HCT116 (cell line): ENCODE measurements at regions not wholly inside any gene's neighbourhood (a gene's known extent, or its start where the extent isn't known, plus 50 kb on each side); places are given as distances from the start of the nearest gene placed in this dataset.

Experiments
- ATAC-seq: fragments of 200-7000 bp; cut with Tn5 transposase; 2 replicates; pipeline ENCODE4 v1.9.1; 2020; ENCODE audit warnings: mild to moderate bottlenecking, moderate library complexity
- BruUV-seq: library from RNA; stranded (reverse); fragments of 400-500 nt; replicated peaks from 2 replicates; lab custom pipeline; 2021; lab: Mats Ljungman, UMichigan
- CTCF ChIA-PET: fragments of 300-600 bp; sonication (Branson Sonifier 250); formaldehyde crosslinking; loops from one replicate; lab custom pipeline; 2021; ENCODE audit warnings: antibody characterized with exemption; lab: Charles Lee
- POLR2A ChIA-PET: fragments of 300-600, 350-600 bp; sonication (Branson Sonifier 250); formaldehyde crosslinking; loops from one replicate; lab custom pipeline; 2021; ENCODE audit warnings: antibody characterized with exemption; lab: Charles Lee
- RAD21 ChIA-PET, 2 experiments: fragments of 300-600 bp; sonication (Branson Sonifier 250); formaldehyde crosslinking; loops; one replicate each; lab custom pipeline; 2023; ENCODE audit warnings: low total read pairs in 2 of 2; ENCODE audit not compliant: uncharacterized antibody in 2 of 2, unreplicated experiment in 2 of 2, low non-redundant PET in 1 of 2; lab: Charles Lee
- DNase-seq: peaks from one replicate; pipeline ENCODE4 v3.0.0-alpha.2; 2010; ENCODE audit warnings: low read depth, low spot score
- H2AFZ ChIP-seq: fragments of 200-600 bp; shearing (Covaris generic), sonication (generic); 2 replicates; pipeline ENCODE4 v1.6.1; 2017; ENCODE audit warnings: low read depth, mixed run types, mixed read lengths, antibody characterized with exemption, low read length; ENCODE audit not compliant: poor library complexity, severe bottlenecking
- H3K27ac ChIP-seq: 2 replicates; pipeline ENCODE4 v1.5.1; 2012; ENCODE audit warnings: low read depth, low read length
- H3K27me3 ChIP-seq: fragments of 200-600 bp; sonication (generic); 2 replicates; pipeline ENCODE4 v1.6.1; 2016; ENCODE audit warnings: mixed run types, low read length, mixed read lengths; ENCODE audit not compliant: insufficient read depth
- H3K36me3 ChIP-seq, 2 experiments: fragments of 200-500 bp in 1 of 2; fragments of 200-600 bp in 1 of 2; sonication (Bioruptor generic) in 1 of 2; sonication (generic) in 1 of 2; 2 replicates each; pipeline versions ENCODE4 v1.5.1 to v1.6.1; 2014 to 2016; ENCODE audit warnings: low read length in 2 of 2, inconsistent platforms in 1 of 2, mixed read lengths in 1 of 2, mixed run types in 1 of 2; ENCODE audit not compliant: insufficient read depth in 2 of 2, control insufficient read depth in 1 of 2
- H3K4me1 ChIP-seq, 2 experiments: fragments of 200-600 bp in 1 of 2; sonication (generic) in 1 of 2; 2 replicates each; pipeline versions ENCODE4 v1.5.1 to v1.6.1; 2012 to 2017; ENCODE audit warnings: low read length in 2 of 2, inconsistent platforms in 1 of 2, mild to moderate bottlenecking in 1 of 2, mixed read lengths in 1 of 2, mixed run types in 1 of 2, moderate library complexity in 1 of 2; ENCODE audit not compliant: insufficient read depth in 2 of 2, control insufficient read depth in 1 of 2
- H3K4me2 ChIP-seq: fragments of 200-600 bp; sonication (generic); 2 replicates; pipeline ENCODE4 v1.6.1; 2017; ENCODE audit warnings: mixed run types, low read length, mixed read lengths
- H3K4me3 ChIP-seq, 2 experiments: fragments of 200-600 bp in 1 of 2; sonication (generic) in 1 of 2; replicated peaks in 1 of 2; 2 replicates each; pipeline ENCODE4 v1.5.1; 2011 to 2016; ENCODE audit warnings: low read length in 2 of 2, control low read depth in 1 of 2, low read depth in 1 of 2, mild to moderate bottlenecking in 1 of 2, mixed read lengths in 1 of 2, mixed run types in 1 of 2
- H3K79me2 ChIP-seq: fragments of 200-600 bp; sonication (generic); 2 replicates; pipeline ENCODE4 v1.6.1; 2017; ENCODE audit warnings: mild to moderate bottlenecking, mixed run types, low read length, moderate library complexity, mixed read lengths; ENCODE audit not compliant: insufficient read depth
- H3K9ac ChIP-seq: fragments of 200-600 bp; sonication (generic); 2 replicates; pipeline ENCODE4 v1.6.1; 2016; ENCODE audit warnings: low read length, mixed read lengths
- H3K9me2 ChIP-seq: fragments of 200-600 bp; sonication (generic), shearing (Covaris generic); 2 replicates; pipeline ENCODE4 v1.6.1; 2017; ENCODE audit warnings: mixed run types, mild to moderate bottlenecking, moderate library complexity; ENCODE audit not compliant: insufficient read depth
- H3K9me3 ChIP-seq, 2 experiments: fragments of 200-500 bp in 1 of 2; fragments of 200-600 bp in 1 of 2; sonication (Bioruptor generic) in 1 of 2; sonication (generic) in 1 of 2; 2 replicates each; pipeline ENCODE4 v1.6.1; 2014 to 2017; ENCODE audit warnings: low read length in 2 of 2, mixed read lengths in 2 of 2, inconsistent platforms in 1 of 2, low read depth in 1 of 2, mild to moderate bottlenecking in 1 of 2, mixed run types in 1 of 2, moderate library complexity in 1 of 2; ENCODE audit not compliant: control insufficient read depth in 1 of 2, insufficient read depth in 1 of 2
- H4K20me1 ChIP-seq: fragments of 200-600 bp; sonication (generic), shearing (Covaris generic); 2 replicates; pipeline ENCODE4 v1.6.1; 2017; ENCODE audit warnings: mixed run types, mild to moderate bottlenecking, moderate library complexity; ENCODE audit not compliant: insufficient read depth
- CBX3 ChIP-seq: IDR thresholded peaks from 2 replicates; pipeline ENCODE4 v1.6.1; 2012; ENCODE audit warnings: low read depth
- CEBPB ChIP-seq: IDR thresholded peaks from 2 replicates; pipeline ENCODE4 v1.6.1; 2012; ENCODE audit warnings: low read depth
- CTCF ChIP-seq, 3 experiments: fragments of 200-600 bp in 1 of 3; sonication (generic) in 1 of 3; IDR thresholded peaks in 2 of 3; conservative IDR thresholded peaks in 1 of 3; 2 replicates each; pipeline ENCODE4 v1.5.1; 2012 to 2017; ENCODE audit warnings: low read depth in 2 of 3, low read length in 2 of 3, antibody characterized with exemption in 1 of 3, borderline replicate concordance in 1 of 3, control low read depth in 1 of 3, mild to moderate bottlenecking in 1 of 3, mixed read lengths in 1 of 3, mixed run types in 1 of 3, moderate library complexity in 1 of 3; ENCODE audit not compliant: insufficient read depth in 1 of 3
- EGR1 ChIP-seq: IDR thresholded peaks from 2 replicates; pipeline ENCODE4 v1.6.1; 2012; ENCODE audit warnings: low read depth
- POLR2A ChIP-seq: IDR thresholded peaks from 2 replicates; pipeline ENCODE4 v1.7.0; 2011; ENCODE audit warnings: borderline replicate concordance; ENCODE audit not compliant: insufficient read depth, insufficient read length; ENCODE audit errors: extremely low read depth
- POLR2AphosphoS5 ChIP-seq: IDR thresholded peaks from 2 replicates; pipeline ENCODE4 v1.6.1; 2011; ENCODE audit warnings: mild to moderate bottlenecking, low read depth, low read length, moderate library complexity
- SP1 ChIP-seq: IDR thresholded peaks from 2 replicates; pipeline ENCODE4 v1.6.1; 2012; ENCODE audit warnings: low read depth
- SRF ChIP-seq: IDR thresholded peaks from 2 replicates; pipeline ENCODE4 v1.6.1; 2012; ENCODE audit warnings: low read depth
- ZBTB33 ChIP-seq: IDR thresholded peaks from 2 replicates; pipeline ENCODE4 v1.6.1; 2011; ENCODE audit warnings: mild to moderate bottlenecking, low read length, moderate library complexity; ENCODE audit not compliant: insufficient replicate concordance; ENCODE audit errors: extremely low read depth
- ZFX ChIP-seq: fragments of 450-650 bp; IDR thresholded peaks from 2 replicates; pipeline ENCODE4 v1.6.1; 2017
- ZNF274 ChIP-seq: fragments of 200-500 bp; sonication (Bioruptor generic); IDR thresholded peaks from 2 replicates; pipeline ENCODE4 v1.6.1; 2014; ENCODE audit warnings: mild to moderate bottlenecking, low read depth, low read length, inconsistent platforms
- intact Hi-C: fragments of 100-400 bp; cut with micrococcal nuclease; formaldehyde crosslinking; loops from 2 replicates; pipeline ENCODE4 v1.10.0; 2022

DNA sequence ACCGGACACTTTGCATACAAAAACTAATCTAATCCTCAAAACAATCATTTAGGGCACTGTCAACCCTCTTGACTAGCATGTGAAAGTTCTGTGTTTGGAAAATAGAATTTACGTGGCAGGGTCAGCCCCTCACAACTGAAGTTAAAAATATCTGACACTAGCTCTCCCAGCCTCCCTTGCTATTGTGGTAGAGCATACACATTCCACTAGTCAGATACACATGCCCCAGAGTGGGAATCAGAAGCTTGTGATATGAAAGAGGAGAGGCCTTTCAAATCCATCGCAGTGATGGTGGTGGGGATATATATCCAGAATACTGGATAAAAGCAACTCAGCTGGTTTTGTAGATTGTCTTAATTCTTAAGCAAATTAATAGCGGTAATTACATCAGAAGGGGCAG lies 205.7 kb upstream of the IL15 start:
- no peaks in the 10 kb centered on the region for H3K9me3 ChIP-seq
- H3K4me1 ChIP-seq, result no peaks in the 10 kb centered on the region
- no peak overlapping the region for H2AFZ ChIP-seq
- H3K4me3 ChIP-seq, result no peak overlapping the region
- ChIA-PET RAD21 (no interaction called here), CTCF (no interaction called here), POLR2A (no interaction called here)
- H3K9ac ChIP-seq, result no peak overlapping the region
- H3K4me2 ChIP-seq, result no peak overlapping the region
- no peaks in the 10 kb centered on the region for H3K36me3 ChIP-seq
- no peaks in the 10 kb centered on the region for H4K20me1 ChIP-seq
- no peak overlapping the region for H3K27ac ChIP-seq
- ATAC-seq (no peak), DNase-seq (no peak)
- intact Hi-C loops, result no loop called here
- no peaks in the 10 kb centered on the region for H3K79me2 ChIP-seq
- TF ChIP-seq ZBTB33 (no peak), POLR2A (no peak), SRF (no peak), CBX3 (no peak), ZFX (no peak), EGR1 (no peak), CTCF (IDR thresholded peaks at IDR 0.05 in 2 of 3, conservative IDR thresholded peaks at IDR 0.05 in 1 of 3; ENCODE audit: borderline replicate concordance in 1 of 3, insufficient read depth in 1 of 3, low read depth in 2 of 3, low read length in 2 of 3) (no peak), CEBPB (no peak), POLR2AphosphoS5 (no peak), SP1 (no peak), ZNF274 (no peak)
- H3K9me2 ChIP-seq, result no peaks in the 10 kb centered on the region
- no peaks in the 10 kb centered on the region for H3K27me3 ChIP-seq
- BruUV-seq, result no TSS peak
